Activated CD8-positive, alpha-beta memory T cell treated with anti-CD3 and anti-CD28 coated beads for 1 hour (primary cell): ENCODE measurements at regions not wholly inside any gene's neighbourhood (a gene's known extent, or its start where the extent isn't known, plus 50 kb on each side); places are given as distances from the start of the nearest gene placed in this dataset.
A peak's percentile ranks its signal among the peaks of the same experiment; 100 is the strongest.
"Not testable (repeated sequence)": the region's sequence is repeated elsewhere in the genome, so short reads cannot be mapped to it uniquely, and the experiment has no call there.

ENCODE experiments used
- DNase-seq, 2 donors: peaks; one replicate each; pipeline ENCODE4 v3.0.0-alpha.2; 2020; ENCODE audit warnings: low read depth in 1 of 2; ENCODE audit errors: extremely low read depth in 1 of 2

GRCh38 chr7:131688738-131689661 lies 132.6 kb upstream of the PODXL start:
- peak in 1 of 2 donors; percentile 33 for DNase-seq

- DNase-seq = no peak
Observed at GRCh38 chr7:131687296-131687695, 130.9 kb upstream of the PODXL start.

GRCh38 chr7:131686833-131687232 lies 130.4 kb upstream of the PODXL start:
- no peak for DNase-seq

GRCh38 chr7:131683536-131684125 lies 127.2 kb upstream of the PODXL start:
- no peak for DNase-seq

GRCh38 chr7:131681961-131682360 lies 125.5 kb upstream of the PODXL start:
- DNase-seq = no peak

- not testable (repeated sequence) for DNase-seq
Observed at GRCh38 chr7:131679071-131679470, 122.6 kb upstream of the PODXL start.

GRCh38 chr7:131676850-131677249 lies 120.4 kb upstream of the PODXL start:
- DNase-seq = not testable (repeated sequence)

- no peak for DNase-seq
Observed at GRCh38 chr7:131674131-131674530, 117.7 kb upstream of the PODXL start.

- DNase-seq = no peak
Observed at GRCh38 chr7:131673576-131673975, 117.1 kb upstream of the PODXL start.

GRCh38 chr7:131670406-131670805 lies 114.0 kb upstream of the PODXL start:
- no peak for DNase-seq

- no peak for DNase-seq
Observed at GRCh38 chr7:131667699-131668098, 111.3 kb upstream of the PODXL start.

GRCh38 chr7:131665021-131665420 lies 108.6 kb upstream of the PODXL start:
- DNase-seq = no peak

GRCh38 chr7:131664570-131664969 lies 108.1 kb upstream of the PODXL start:
- no peak for DNase-seq

GRCh38 chr7:131662301-131662873 lies 106.0 kb upstream of the PODXL start:
- DNase-seq = not testable (repeated sequence)

- no peak for DNase-seq
Observed at GRCh38 chr7:131657881-131658280, 101.5 kb upstream of the PODXL start.

GRCh38 chr7:131656980-131657723 lies 100.7 kb upstream of the PODXL start:
- DNase-seq = no peak

- DNase-seq = no peak
Observed at GRCh38 chr7:131655866-131656265, 99.4 kb upstream of the PODXL start.

- DNase-seq = no peak
Observed at GRCh38 chr7:131655447-131655846, 99.0 kb upstream of the PODXL start.

GRCh38 chr7:131654668-131655326 lies 98.4 kb upstream of the PODXL start:
- DNase-seq = peak; percentile 32 to 74

- DNase-seq = no peak
Observed at GRCh38 chr7:131654249-131654558, 97.8 kb upstream of the PODXL start.
